ENCODE measurements at regions not wholly inside any gene's neighbourhood (a gene's known extent, or its start where the extent isn't known, plus 50 kb on each side); places are given as distances from the start of the nearest gene placed in this dataset.

DNA sequence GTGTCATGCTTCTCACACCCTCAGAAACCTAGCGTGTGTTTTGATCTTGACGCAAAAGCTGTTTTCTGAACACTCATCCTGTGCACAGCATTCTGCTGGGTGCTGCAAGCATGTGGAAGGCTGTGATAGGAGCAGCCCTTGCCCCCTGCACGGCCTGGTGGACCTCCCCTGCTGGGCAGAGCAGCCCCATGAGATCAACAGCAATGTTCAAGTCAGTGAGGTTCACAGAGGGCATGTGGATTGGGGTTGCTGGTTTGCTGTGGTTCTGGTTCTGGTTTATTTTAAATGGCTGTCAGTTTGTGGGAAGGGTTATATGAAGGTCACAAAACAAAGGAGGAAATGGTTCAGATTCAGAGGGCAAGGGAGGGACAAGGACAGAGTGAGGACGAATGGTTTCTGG, 71.3 kb downstream of the SOWAHC start:
- FAIRE-seq (no peak), DNase-seq (no peak), ATAC-seq (no peak)

DNA sequence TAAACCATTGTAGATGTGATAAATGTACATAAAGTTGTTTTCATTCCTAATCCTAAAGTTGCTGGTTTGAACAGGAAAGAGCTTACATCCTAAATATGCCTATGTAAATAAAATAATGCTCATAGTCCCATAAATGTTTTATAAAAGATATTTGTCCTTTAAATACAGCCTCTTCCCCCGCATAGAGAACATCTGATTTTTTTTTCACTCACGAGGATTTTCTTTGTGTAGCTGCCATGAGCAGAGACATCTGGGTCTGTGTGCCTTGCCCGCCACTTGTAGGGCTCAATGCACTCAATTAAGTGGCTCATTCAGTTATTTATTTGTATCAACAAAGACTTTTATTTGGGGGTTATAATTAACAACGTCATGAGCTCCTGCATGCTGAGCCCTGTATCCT, 72.8 kb downstream of the SOWAHC start:
- DNase-seq (no peak), FAIRE-seq (no peak), ATAC-seq (no peak)
- intact Hi-C loops (cut with DNase I), result no loop called here
- WGBS, 2 donors, result 77 to 87% methylated on average over 4 of the region's 4 CpGs
- H3K27me3 ChIP-seq, result no peaks in the 10 kb centered on the region
- no peaks in the 10 kb centered on the region for H3K36me3 ChIP-seq
- H3K27ac ChIP-seq, result no peak overlapping the region
- peaks cover 11 to 14% (median 11%) of the 10 kb centered on the region in 3 donors for H3K4me1 ChIP-seq
- TF ChIP-seq CTCF (IDR thresholded peaks at IDR 0.05), result no peak
- no peaks in the 10 kb centered on the region for H3K9me3 ChIP-seq
- no peak overlapping the region for H3K4me3 ChIP-seq

More for the DNA sequence above, 71.3 kb downstream of the SOWAHC start:
- Histone ChIP-seq H3K27ac (no peak overlapping the region), H3K4me3 (no peak overlapping the region), H3K27me3 (no peaks in the 10 kb centered on the region), H3K36me3 (no peaks in the 10 kb centered on the region), H3K4me1 (peaks cover 0 to 5% (median 4%) of the 10 kb centered on the region in 3 donors), H3K9me3 (no peaks in the 10 kb centered on the region)
- WGBS, 2 donors, result 68% methylated on average over 4 of the region's 4 CpGs
- TF ChIP-seq CTCF (IDR thresholded peaks at IDR 0.05), result no peak
- intact Hi-C loops (cut with DNase I), result no loop called here

DNA sequence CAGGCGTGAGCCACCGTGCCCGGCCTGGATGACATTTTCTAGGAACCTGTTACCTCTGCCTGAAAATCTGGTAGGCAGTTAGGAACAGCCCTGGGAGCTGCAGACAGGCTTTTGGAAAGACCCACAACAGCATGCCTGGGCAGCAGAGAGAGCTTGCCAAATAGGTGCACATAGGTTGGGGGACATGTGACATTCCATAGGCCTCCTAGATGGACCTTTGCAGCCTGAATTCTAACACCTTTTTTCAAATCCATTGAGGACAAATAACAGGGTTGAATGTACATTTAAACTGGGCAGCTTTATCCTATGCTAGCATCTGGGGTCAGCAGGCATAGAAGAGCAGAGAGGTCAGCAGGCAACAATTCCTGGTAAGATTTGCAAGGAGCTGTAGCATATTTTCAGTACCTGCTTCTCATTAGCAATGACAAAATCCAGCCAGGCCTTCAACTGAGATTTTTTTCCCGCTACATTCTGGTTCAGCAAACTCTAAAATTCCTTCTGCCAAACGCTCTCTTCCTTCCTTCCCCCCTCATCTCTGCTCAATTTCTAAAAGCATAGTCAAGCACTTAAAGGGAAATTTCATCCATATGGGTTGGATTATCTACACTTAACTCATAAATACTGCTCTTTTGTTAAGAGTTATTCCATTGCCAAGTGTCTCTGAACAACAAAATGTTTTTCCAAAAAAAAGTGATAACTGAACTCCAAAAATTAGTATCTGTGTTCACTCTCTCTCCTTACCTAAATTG, 75.2 kb downstream of the SOWAHC start:
- FAIRE-seq, result no peak
- peaks cover 11 to 15% (median 14%) of the 10 kb centered on the region in 3 donors for H3K4me1 ChIP-seq
- ATAC-seq, result no peak
- no peak overlapping the region for H3K4me3 ChIP-seq
- no peaks in the 10 kb centered on the region for H3K9me3 ChIP-seq
- H3K36me3 ChIP-seq, result no peaks in the 10 kb centered on the region
- TF ChIP-seq CTCF (IDR thresholded peaks at IDR 0.05), result no peak
- intact Hi-C loops (cut with DNase I), result no loop called here
- H3K27ac ChIP-seq, result peak overlapping the region in 2 of 4 donors; percentile 82 to 84
- H3K27me3 ChIP-seq, result no peaks in the 10 kb centered on the region
- WGBS, 2 donors, result 73 to 89% methylated on average over 5 of the region's 5 CpGs
- no peak for DNase-seq

DNA sequence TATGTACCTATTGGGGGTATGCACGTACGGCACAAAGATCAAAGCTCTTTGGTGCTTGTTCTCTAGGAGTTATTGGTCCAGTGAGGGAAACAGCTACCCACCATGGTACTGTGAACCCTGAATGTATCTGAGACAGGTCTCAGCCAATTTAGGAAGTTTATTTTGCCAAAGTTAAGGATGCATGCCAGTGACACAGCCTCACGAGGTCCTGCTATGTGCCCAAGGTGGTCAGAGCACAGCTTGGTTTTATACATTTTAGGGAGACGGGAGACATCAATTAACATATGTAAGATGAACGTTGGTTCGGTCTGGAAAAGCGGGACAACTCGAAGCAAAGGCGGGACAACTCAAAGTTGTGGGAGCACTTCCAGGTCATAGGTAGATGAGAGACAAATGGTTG, 75.8 kb downstream of the SOWAHC start:
- H3K36me3 ChIP-seq, result no peaks in the 10 kb centered on the region
- no peak for FAIRE-seq
- H3K27ac ChIP-seq, result peak overlapping the region in 3 of 4 donors; percentile 52 to 84 (median 82)
- H3K4me1 ChIP-seq, result peaks cover 11 to 15% (median 14%) of the 10 kb centered on the region in 3 donors
- H3K27me3 ChIP-seq, result no peaks in the 10 kb centered on the region
- no peaks in the 10 kb centered on the region for H3K9me3 ChIP-seq
- WGBS, 2 donors, result 93 to 94% methylated on average over 9 of the region's 9 CpGs
- no peak for ATAC-seq
- H3K4me3 ChIP-seq, result no peak overlapping the region
- no peak for TF ChIP-seq CTCF (IDR thresholded peaks at IDR 0.05)
- no peak for DNase-seq
- intact Hi-C loops (cut with DNase I), result no loop called here

DNA sequence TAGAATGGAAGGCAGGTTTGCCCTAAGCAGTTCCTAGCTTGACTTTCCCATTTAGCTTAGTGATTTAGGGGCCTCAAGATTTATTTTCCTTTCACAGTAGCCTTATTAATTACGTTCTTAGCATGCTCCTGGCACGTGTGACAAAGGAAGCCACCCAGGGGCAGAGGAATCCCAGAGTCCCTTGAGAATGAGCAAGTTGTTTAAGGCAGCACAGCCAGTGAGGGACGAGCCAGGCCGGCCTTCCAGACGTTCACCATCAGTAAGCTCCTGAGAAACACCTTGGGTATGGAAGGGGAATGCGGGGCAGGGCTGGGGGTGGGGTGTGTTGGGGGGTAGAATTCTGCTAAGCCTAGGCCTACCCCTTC, 76.3 kb downstream of the SOWAHC start:
- Histone ChIP-seq H3K4me1 (peaks cover 11 to 15% (median 14%) of the 10 kb centered on the region in 3 donors), H3K4me3 (no peak overlapping the region), H3K27me3 (no peaks in the 10 kb centered on the region), H3K36me3 (no peaks in the 10 kb centered on the region), H3K9me3 (no peaks in the 10 kb centered on the region), H3K27ac (peak overlapping the region; percentile 42 to 84 (median 67))
- 34 to 44% methylated on average over 6 of the region's 6 CpGs for WGBS, 2 donors
- ATAC-seq, result no peak
- no peak for DNase-seq
- no peak for FAIRE-seq
- intact Hi-C loops (cut with DNase I), result no loop called here
- TF ChIP-seq CTCF (IDR thresholded peaks at IDR 0.05), result no peak
